ENCODE measurements at regions not wholly inside any gene's neighbourhood (a gene's known extent, or its start where the extent isn't known, plus 50 kb on each side); places are given as distances from the start of the nearest gene placed in this dataset.

DNA sequence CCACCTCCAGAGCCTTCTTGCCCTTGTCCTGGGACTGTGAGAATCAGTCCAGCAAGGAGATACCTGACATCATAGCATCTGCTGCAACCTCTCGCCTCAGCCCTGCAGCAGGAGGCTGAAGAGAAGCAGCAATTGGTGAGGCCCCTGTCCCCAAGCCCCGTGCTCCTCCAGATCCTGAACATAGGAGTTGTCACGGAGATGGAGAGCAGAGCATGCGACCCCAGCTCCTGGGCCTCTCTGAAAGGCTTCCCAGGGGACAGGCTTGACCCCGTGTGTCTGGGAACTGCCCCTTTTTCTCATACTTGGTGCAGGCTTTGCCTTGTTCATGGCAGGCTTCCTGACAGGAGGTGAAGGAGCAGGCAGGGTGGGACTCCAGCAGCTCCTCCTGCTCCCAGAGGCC, 127.7 kb upstream of the PZP start:
- POLR2A ChIA-PET (ENCODE audit: unreplicated experiment) = no interaction called here
- no peak overlapping the region for H4K91ac ChIP-seq (ENCODE audit: insufficient read depth, low read depth, low read length)
- intact Hi-C loops (cut with micrococcal nuclease) (no loop called here), dilution Hi-C loops (cut with HindIII; ENCODE audit: low sequenced_read_pairs, unreplicated experiment) (no loop called here), in situ Hi-C loops (cut with MboI; ENCODE audit: low sequenced_read_pairs) (loop anchor here (25.0 kb wide), 3 partner anchors 126 to 376 kb away; no protein-coding TSS in a partner anchor)
- H2AK5ac ChIP-seq (ENCODE audit: low read depth, low read length) = no peak overlapping the region
- H3K9me3 ChIP-seq (ENCODE audit: control insufficient read depth, insufficient read depth, low read length) = peaks cover 4% of the 10 kb centered on the region; the same call in 1 of the 2 replicates
- H2BK120ac ChIP-seq (ENCODE audit: low read depth, low read length) = no peak overlapping the region
- H3K23ac ChIP-seq (ENCODE audit: low read depth, low read length) = no peak overlapping the region
- DNase-seq = no peak
- H3K27me3 ChIP-seq (ENCODE audit: control insufficient read depth, insufficient read depth, low read length) = no peaks in the 10 kb centered on the region; the same call in 1 of the 2 replicates
- peaks cover 6% of the 10 kb centered on the region; the same call in 1 of the 2 replicates for H3K4me1 ChIP-seq (ENCODE audit: control insufficient read depth, insufficient read depth, low read length)
- no peak overlapping the region for H3K4me3 ChIP-seq (ENCODE audit: insufficient read depth, low read depth, low read length)
- H3K27ac ChIP-seq (ENCODE audit: insufficient read depth, low read length) = no peak overlapping the region
- no peak overlapping the region for H3K56ac ChIP-seq (ENCODE audit: extremely low read depth, insufficient read depth, low read length)
- no peak overlapping the region for H4K5ac ChIP-seq (ENCODE audit: low read depth, low read length)
- no peak overlapping the region for H3K4me2 ChIP-seq (ENCODE audit: low read depth, low read length)
- H3K79me1 ChIP-seq (ENCODE audit: low read depth in 1 of 2, low read length in 2 of 2) = no peaks in the 10 kb centered on the region
- no peak overlapping the region for H2AK9ac ChIP-seq (replicated peaks; ENCODE audit: low read depth, low read length, poor library complexity)
- TF ChIP-seq FOS (IDR thresholded peaks at IDR 0.05; ENCODE audit: low read depth, low read length) (no peak), NFE2L2 (IDR thresholded peaks at IDR 0.05; ENCODE audit: low read depth, low read length) (no peak), CEBPB (IDR thresholded peaks at IDR 0.05; ENCODE audit: low read depth, low read length) (no peak), SMC3 (IDR thresholded peaks at IDR 0.05; ENCODE audit: low read depth, low read length) (no peak), MXI1 (IDR thresholded peaks at IDR 0.05; ENCODE audit: borderline replicate concordance, low read depth, low read length) (no peak), MAFK (IDR thresholded peaks at IDR 0.05; ENCODE audit: low read depth, low read length) (no peak), RFX5 (IDR thresholded peaks at IDR 0.05; ENCODE audit: low read depth, low read length) (no peak), RCOR1 (IDR thresholded peaks at IDR 0.05; ENCODE audit: insufficient replicate concordance, low read length) (no peak), CHD1 (IDR thresholded peaks at IDR 0.05; ENCODE audit: low read depth, low read length) (no peak), BHLHE40 (IDR thresholded peaks at IDR 0.05; ENCODE audit: low read depth, low read length) (no peak)
- TF ChIP-seq, protein P1, sequence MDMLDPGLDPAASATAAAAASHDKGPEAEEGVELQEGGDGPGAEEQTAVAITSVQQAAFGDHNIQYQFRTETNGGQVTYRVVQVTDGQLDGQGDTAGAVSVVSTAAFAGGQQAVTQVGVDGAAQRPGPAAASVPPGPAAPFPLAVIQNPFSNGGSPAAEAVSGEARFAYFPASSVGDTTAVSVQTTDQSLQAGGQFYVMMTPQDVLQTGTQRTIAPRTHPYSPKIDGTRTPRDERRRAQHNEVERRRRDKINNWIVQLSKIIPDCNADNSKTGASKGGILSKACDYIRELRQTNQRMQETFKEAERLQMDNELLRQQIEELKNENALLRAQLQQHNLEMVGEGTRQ (IDR thresholded peaks at IDR 0.05; ENCODE audit: low read depth, low read length) = no peak
- CTCF ChIA-PET = no interaction called here
- WGBS, 2 experiments (ENCODE audit: extremely low coverage in 2 of 2, insufficient read length in 1 of 2) = 20% methylated on average over 1 of the region's 5 CpGs; no CpG with 5 or more reads in 1 of the 2 experiments
- H3K4ac ChIP-seq (ENCODE audit: low read depth, low read length) = no peak overlapping the region
- H2BK20ac ChIP-seq (ENCODE audit: low read depth, low read length) = no peak overlapping the region
- no peak overlapping the region for H3K14ac ChIP-seq (replicated peaks; ENCODE audit: low read depth, low read length)
- no peak overlapping the region for H2BK5ac ChIP-seq (ENCODE audit: low read depth, low read length, poor library complexity, severe bottlenecking)
- H2BK15ac ChIP-seq (ENCODE audit: low read depth, low read length) = no peak overlapping the region
- no peaks in the 10 kb centered on the region for H3K36me3 ChIP-seq (ENCODE audit: control insufficient read depth, insufficient read depth, low read length)
- no peak overlapping the region for H2AFZ ChIP-seq (replicated peaks; ENCODE audit: low read length, poor library complexity)
- no peaks in the 10 kb centered on the region for H3K9me1 ChIP-seq (ENCODE audit: insufficient read depth, low read length)
- no peak overlapping the region for H4K8ac ChIP-seq (ENCODE audit: low read depth in 2 of 2, low read length in 2 of 2)
- no peak for ATAC-seq (ENCODE audit: low read depth)
- BruUV-seq (replicated peaks) = no TSS peak
- no peak overlapping the region for H3K9ac ChIP-seq (ENCODE audit: low read depth, low read length)
- H3K18ac ChIP-seq (ENCODE audit: low read depth, low read length) = no peak overlapping the region
- H4K20me1 ChIP-seq (ENCODE audit: insufficient read depth, low read length) = no peaks in the 10 kb centered on the region
